ENCODE measurements at regions not wholly inside any gene's neighbourhood (a gene's known extent, or its start where the extent isn't known, plus 50 kb on each side); places are given as distances from the start of the nearest gene placed in this dataset.

- no peaks in the 10 kb centered on the region for H3K9me3 ChIP-seq (replicated peaks; ENCODE audit: low read length)
- H3K4me3 ChIP-seq (ENCODE audit: low read length) = no peak overlapping the region
- no peaks in the 10 kb centered on the region for H3K27me3 ChIP-seq (ENCODE audit: control insufficient read depth, insufficient read depth, low read length)
- no peak overlapping the region for H3K4me2 ChIP-seq (ENCODE audit: low read length)
- no peak overlapping the region for H3K9ac ChIP-seq (ENCODE audit: low read depth, low read length)
- no peaks in the 10 kb centered on the region for H3K36me3 ChIP-seq (ENCODE audit: insufficient read depth, low read length)
- no peaks in the 10 kb centered on the region for H3K4me1 ChIP-seq (ENCODE audit: control insufficient read depth, insufficient read depth, low read length)
These were observed 282.2 kb upstream of the EPHA7 start for GRCh38 chr6:93701526-93701925.

- H3K4me2 ChIP-seq (ENCODE audit: low read length) = no peak overlapping the region
- H3K36me3 ChIP-seq (ENCODE audit: insufficient read depth, low read length) = no peaks in the 10 kb centered on the region
- no peak overlapping the region for H3K9ac ChIP-seq (ENCODE audit: low read depth, low read length)
- no peaks in the 10 kb centered on the region for H3K9me3 ChIP-seq (replicated peaks; ENCODE audit: low read length)
- no peaks in the 10 kb centered on the region for H3K4me1 ChIP-seq (ENCODE audit: control insufficient read depth, insufficient read depth, low read length)
- no peak overlapping the region for H3K4me3 ChIP-seq (ENCODE audit: low read length)
- H3K27me3 ChIP-seq (ENCODE audit: control insufficient read depth, insufficient read depth, low read length) = no peaks in the 10 kb centered on the region
These were observed 266.1 kb upstream of the EPHA7 start for GRCh38 chr6:93685494-93685893.

- no peaks in the 10 kb centered on the region for H3K9me3 ChIP-seq (replicated peaks; ENCODE audit: low read length)
- no peak overlapping the region for H3K4me2 ChIP-seq (ENCODE audit: low read length)
- H3K9ac ChIP-seq (ENCODE audit: low read depth, low read length) = no peak overlapping the region
- no peaks in the 10 kb centered on the region for H3K36me3 ChIP-seq (ENCODE audit: insufficient read depth, low read length)
- peaks cover under 1% of the 10 kb centered on the region for H3K4me1 ChIP-seq (ENCODE audit: control insufficient read depth, insufficient read depth, low read length)
- no peak overlapping the region for H3K4me3 ChIP-seq (ENCODE audit: low read length)
- no peaks in the 10 kb centered on the region for H3K27me3 ChIP-seq (ENCODE audit: control insufficient read depth, insufficient read depth, low read length)
These were observed 265.0 kb upstream of the EPHA7 start for GRCh38 chr6:93684339-93684738.

- Histone ChIP-seq H3K4me3 (ENCODE audit: low read length) (no peak overlapping the region), H3K4me1 (ENCODE audit: control insufficient read depth, insufficient read depth, low read length) (peaks cover 7% of the 10 kb centered on the region), H3K9me3 (replicated peaks; ENCODE audit: low read length) (no peaks in the 10 kb centered on the region), H3K4me2 (ENCODE audit: low read length) (no peak overlapping the region), H3K36me3 (ENCODE audit: insufficient read depth, low read length) (no peaks in the 10 kb centered on the region), H3K27me3 (ENCODE audit: control insufficient read depth, insufficient read depth, low read length) (no peaks in the 10 kb centered on the region), H3K9ac (ENCODE audit: low read depth, low read length) (no peak overlapping the region)
These were observed 260.5 kb upstream of the EPHA7 start for GRCh38 chr6:93679836-93680235.

- no peak overlapping the region for H3K9ac ChIP-seq (ENCODE audit: low read depth, low read length)
- peak overlapping the region; percentile 51 for H3K4me3 ChIP-seq (ENCODE audit: low read length)
- no peaks in the 10 kb centered on the region for H3K9me3 ChIP-seq (replicated peaks; ENCODE audit: low read length)
- H3K4me2 ChIP-seq (ENCODE audit: low read length) = peak overlapping the region; percentile 65
- no peaks in the 10 kb centered on the region for H3K36me3 ChIP-seq (ENCODE audit: insufficient read depth, low read length)
- H3K4me1 ChIP-seq (ENCODE audit: control insufficient read depth, insufficient read depth, low read length) = peaks cover 7% of the 10 kb centered on the region
- H3K27me3 ChIP-seq (ENCODE audit: control insufficient read depth, insufficient read depth, low read length) = no peaks in the 10 kb centered on the region
These were observed 259.6 kb upstream of the EPHA7 start for GRCh38 chr6:93678841-93679454.

- Histone ChIP-seq H3K27me3 (ENCODE audit: control insufficient read depth, insufficient read depth, low read length) (no peaks in the 10 kb centered on the region), H3K4me3 (ENCODE audit: low read length) (no peak overlapping the region), H3K36me3 (ENCODE audit: insufficient read depth, low read length) (no peaks in the 10 kb centered on the region), H3K4me1 (ENCODE audit: control insufficient read depth, insufficient read depth, low read length) (peaks cover 7% of the 10 kb centered on the region), H3K9me3 (replicated peaks; ENCODE audit: low read length) (no peaks in the 10 kb centered on the region), H3K9ac (ENCODE audit: low read depth, low read length) (no peak overlapping the region), H3K4me2 (ENCODE audit: low read length) (no peak overlapping the region)
These were observed 258.1 kb upstream of the EPHA7 start for GRCh38 chr6:93677264-93677965.

- Histone ChIP-seq H3K36me3 (ENCODE audit: insufficient read depth, low read length) (no peaks in the 10 kb centered on the region), H3K4me3 (ENCODE audit: low read length) (no peak overlapping the region), H3K27me3 (ENCODE audit: control insufficient read depth, insufficient read depth, low read length) (no peaks in the 10 kb centered on the region), H3K4me2 (ENCODE audit: low read length) (no peak overlapping the region), H3K9ac (ENCODE audit: low read depth, low read length) (no peak overlapping the region), H3K9me3 (replicated peaks; ENCODE audit: low read length) (no peaks in the 10 kb centered on the region), H3K4me1 (ENCODE audit: control insufficient read depth, insufficient read depth, low read length) (peaks cover 7% of the 10 kb centered on the region)
These were observed 257.2 kb upstream of the EPHA7 start for GRCh38 chr6:93676581-93676980.

- H3K4me2 ChIP-seq (ENCODE audit: low read length) = no peak overlapping the region
These were observed 256.6 kb upstream of the EPHA7 start for GRCh38 chr6:93675856-93676417.

GRCh38 chr6:93663111-93663510 is 243.8 kb upstream of the EPHA7 start:
- H3K27me3 ChIP-seq (ENCODE audit: control insufficient read depth, insufficient read depth, low read length) = no peaks in the 10 kb centered on the region
- H3K9me3 ChIP-seq (replicated peaks; ENCODE audit: low read length) = no peaks in the 10 kb centered on the region
- H3K4me1 ChIP-seq (ENCODE audit: control insufficient read depth, insufficient read depth, low read length) = no peaks in the 10 kb centered on the region
- H3K4me2 ChIP-seq (ENCODE audit: low read length) = no peak overlapping the region
- no peak overlapping the region for H3K4me3 ChIP-seq (ENCODE audit: low read length)
- no peaks in the 10 kb centered on the region for H3K36me3 ChIP-seq (ENCODE audit: insufficient read depth, low read length)
- no peak overlapping the region for H3K9ac ChIP-seq (ENCODE audit: low read depth, low read length)

More at GRCh38 chr6:93675856-93676417, 256.6 kb upstream of the EPHA7 start:
- H3K36me3 ChIP-seq (ENCODE audit: insufficient read depth, low read length) = no peaks in the 10 kb centered on the region
- H3K4me3 ChIP-seq (ENCODE audit: low read length) = no peak overlapping the region
- H3K4me1 ChIP-seq (ENCODE audit: control insufficient read depth, insufficient read depth, low read length) = peaks cover 7% of the 10 kb centered on the region
- H3K9me3 ChIP-seq (replicated peaks; ENCODE audit: low read length) = no peaks in the 10 kb centered on the region
- H3K9ac ChIP-seq (ENCODE audit: low read depth, low read length) = no peak overlapping the region
- no peaks in the 10 kb centered on the region for H3K27me3 ChIP-seq (ENCODE audit: control insufficient read depth, insufficient read depth, low read length)

- no peaks in the 10 kb centered on the region for H3K9me3 ChIP-seq (replicated peaks; ENCODE audit: low read length)
- no peak overlapping the region for H3K4me3 ChIP-seq (ENCODE audit: low read length)
- no peak overlapping the region for H3K4me2 ChIP-seq (ENCODE audit: low read length)
- H3K27me3 ChIP-seq (ENCODE audit: control insufficient read depth, insufficient read depth, low read length) = no peaks in the 10 kb centered on the region
- H3K36me3 ChIP-seq (ENCODE audit: insufficient read depth, low read length) = no peaks in the 10 kb centered on the region
- H3K9ac ChIP-seq (ENCODE audit: low read depth, low read length) = no peak overlapping the region
- no peaks in the 10 kb centered on the region for H3K4me1 ChIP-seq (ENCODE audit: control insufficient read depth, insufficient read depth, low read length)
These were observed 235.2 kb upstream of the EPHA7 start for GRCh38 chr6:93654548-93654947.

GRCh38 chr6:93644611-93645010 is 225.3 kb upstream of the EPHA7 start:
- no peak overlapping the region for H3K9ac ChIP-seq (ENCODE audit: low read depth, low read length)
- no peaks in the 10 kb centered on the region for H3K27me3 ChIP-seq (ENCODE audit: control insufficient read depth, insufficient read depth, low read length)
- H3K4me1 ChIP-seq (ENCODE audit: control insufficient read depth, insufficient read depth, low read length) = no peaks in the 10 kb centered on the region
- no peaks in the 10 kb centered on the region for H3K9me3 ChIP-seq (replicated peaks; ENCODE audit: low read length)
- H3K4me3 ChIP-seq (ENCODE audit: low read length) = no peak overlapping the region
- H3K4me2 ChIP-seq (ENCODE audit: low read length) = no peak overlapping the region
- no peaks in the 10 kb centered on the region for H3K36me3 ChIP-seq (ENCODE audit: insufficient read depth, low read length)

GRCh38 chr6:93639126-93639525 is 219.8 kb upstream of the EPHA7 start:
- Histone ChIP-seq H3K4me2 (ENCODE audit: low read length) (no peak overlapping the region), H3K27me3 (ENCODE audit: control insufficient read depth, insufficient read depth, low read length) (no peaks in the 10 kb centered on the region), H3K9ac (ENCODE audit: low read depth, low read length) (no peak overlapping the region), H3K9me3 (replicated peaks; ENCODE audit: low read length) (no peaks in the 10 kb centered on the region), H3K36me3 (ENCODE audit: insufficient read depth, low read length) (no peaks in the 10 kb centered on the region), H3K4me1 (ENCODE audit: control insufficient read depth, insufficient read depth, low read length) (no peaks in the 10 kb centered on the region), H3K4me3 (ENCODE audit: low read length) (no peak overlapping the region)

All from skeletal muscle satellite cell (primary cell).